HG02588 (cell line): ENCODE measurements at regions not wholly inside any gene's neighbourhood (a gene's known extent, or its start where the extent isn't known, plus 50 kb on each side); places are given as distances from the start of the nearest gene placed in this dataset.

Experiments
- ATAC-seq: cut with Tn5 transposase; IDR thresholded peaks from one replicate; pipeline ENCODE4 v1.9.1; 2021; ENCODE audit warnings: mild to moderate bottlenecking, moderate library complexity; ENCODE audit not compliant: unreplicated experiment

- ATAC-seq = no peak
Observed at GRCh38 chr2:78417355-78417754, 608.1 kb upstream of the REG3G start.

GRCh38 chr2:78418021-78418420, 607.5 kb upstream of the REG3G start:
- no peak for ATAC-seq

GRCh38 chr2:78420132-78420531, 605.4 kb upstream of the REG3G start:
- no peak for ATAC-seq

- ATAC-seq = no peak
Observed at GRCh38 chr2:78423631-78424030, 601.9 kb upstream of the REG3G start.

GRCh38 chr2:78427170-78427569, 598.3 kb upstream of the REG3G start:
- ATAC-seq = no peak

- ATAC-seq = no peak
Observed at GRCh38 chr2:78431241-78431640, 594.3 kb upstream of the REG3G start.

GRCh38 chr2:78439122-78439521, 586.4 kb upstream of the REG3G start:
- no peak for ATAC-seq

- no peak for ATAC-seq
Observed at GRCh38 chr2:78455586-78455985, 569.9 kb upstream of the REG3G start.

GRCh38 chr2:78457269-78457668, 568.2 kb upstream of the REG3G start:
- ATAC-seq = no peak

- ATAC-seq = no peak
Observed at GRCh38 chr2:78465707-78466106, 559.8 kb upstream of the REG3G start.

- no peak for ATAC-seq
Observed at GRCh38 chr2:78476619-78477229, 548.8 kb upstream of the REG3G start.

GRCh38 chr2:78486565-78486964, 538.9 kb upstream of the REG3G start:
- ATAC-seq = no peak

GRCh38 chr2:78498125-78498524, 527.4 kb upstream of the REG3G start:
- ATAC-seq = no peak

- no peak for ATAC-seq
Observed at GRCh38 chr2:78506301-78506700, 519.2 kb upstream of the REG3G start.

GRCh38 chr2:78521938-78522337, 503.6 kb upstream of the REG3G start:
- ATAC-seq = no peak

GRCh38 chr2:78532762-78533379, 492.6 kb upstream of the REG3G start:
- ATAC-seq = no peak

- no peak for ATAC-seq
Observed at GRCh38 chr2:78535395-78535794, 490.1 kb upstream of the REG3G start.

GRCh38 chr2:78538322-78538721, 487.2 kb upstream of the REG3G start:
- ATAC-seq = no peak

- no peak for ATAC-seq
Observed at GRCh38 chr2:78540255-78540654, 485.2 kb upstream of the REG3G start.

GRCh38 chr2:78541088-78541450, 484.4 kb upstream of the REG3G start:
- ATAC-seq = no peak

GRCh38 chr2:78541451-78542267, 483.8 kb upstream of the REG3G start:
- no peak for ATAC-seq

GRCh38 chr2:78546843-78547242, 478.7 kb upstream of the REG3G start:
- no peak for ATAC-seq
